K562 (cell line): ENCODE measurements at regions not wholly inside any gene's neighbourhood (a gene's known extent, or its start where the extent isn't known, plus 50 kb on each side); places are given as distances from the start of the nearest gene placed in this dataset.

Source experiments
- CBX5 ChIP-seq: IDR thresholded peaks from 2 replicates; pipeline ENCODE4 v1.6.1; 2014; ENCODE audit warnings: low read depth, borderline replicate concordance
- EP400 ChIP-seq: fragments of 450-650 bp; IDR thresholded peaks from 2 replicates; pipeline ENCODE4 v1.6.1; 2017; ENCODE audit warnings: antibody characterized with exemption, mild to moderate bottlenecking, moderate library complexity
- FOXM1 ChIP-seq, 2 experiments: fragments of 450-650 bp in 1 of 2; sonication (generic) in 1 of 2; formaldehyde crosslinking in 1 of 2; IDR thresholded peaks; 2 replicates each; pipeline versions ENCODE4 v1.6.1 to v1.9.0; 2017 to 2022; ENCODE audit warnings: low read depth in 2 of 2, mild to moderate bottlenecking in 2 of 2, missing genetic modification reagents in 1 of 2, moderate library complexity in 1 of 2
- HMG20A ChIP-seq: fragments of 450-650 bp; formaldehyde crosslinking; conservative IDR thresholded peaks from 2 replicates; pipeline ENCODE4 v1.4.0; 2020; ENCODE audit warnings: mild to moderate bottlenecking, mixed read lengths
- ILK ChIP-seq: fragments of 450-650 bp; IDR thresholded peaks from 2 replicates; pipeline ENCODE4 v1.6.1; 2016; ENCODE audit warnings: missing genetic modification characterization, low read depth, mild to moderate bottlenecking, missing compliant biosample characterization, moderate library complexity, borderline replicate concordance
- RBM15 ChIP-seq: fragments of 200-400 bp; formaldehyde crosslinking; IDR thresholded peaks from 2 replicates; pipeline ENCODE4 v1.6.1; 2018; ENCODE audit warnings: mild to moderate bottlenecking, low read length, moderate library complexity; ENCODE audit not compliant: insufficient read depth
- SPI1 ChIP-seq: IDR thresholded peaks from 2 replicates; pipeline ENCODE4 v1.6.1; 2011; ENCODE audit warnings: low read depth, low read length, control low read depth, borderline replicate concordance
- TAF15 ChIP-seq: fragments of 200-400 bp; formaldehyde crosslinking; IDR thresholded peaks from 2 replicates; pipeline ENCODE4 v1.6.1; 2017; ENCODE audit warnings: mild to moderate bottlenecking, low read depth, low read length, moderate library complexity
- ZNF23 ChIP-seq: fragments of 250-450 bp; sonication (Bioruptor Pico); IDR thresholded peaks from 2 replicates; pipeline ENCODE4 v1.4.0; 2020; ENCODE audit warnings: mild to moderate bottlenecking
- ZNF785 ChIP-seq: fragments of 250-450 bp; sonication (Bioruptor Pico); IDR thresholded peaks from 2 replicates; pipeline ENCODE4 v1.4.0; 2020; ENCODE audit warnings: mild to moderate bottlenecking
- TF ChIP-seq, protein P1 (sequence below), 2 experiments: fragments of 450-650 bp; formaldehyde crosslinking in 1 of 2; IDR thresholded peaks; 2 replicates each; pipeline versions ENCODE4 v1.4.0 to v1.6.1; 2014 to 2020; ENCODE audit warnings: mild to moderate bottlenecking in 2 of 2, borderline replicate concordance in 1 of 2, low read depth in 1 of 2
- TF ChIP-seq, protein P2 (sequence below): fragments of 200-400 bp; formaldehyde crosslinking; IDR thresholded peaks from 2 replicates; pipeline ENCODE4 v1.6.1; 2017; ENCODE audit warnings: mild to moderate bottlenecking, low read depth, low read length, moderate library complexity

DNA sequence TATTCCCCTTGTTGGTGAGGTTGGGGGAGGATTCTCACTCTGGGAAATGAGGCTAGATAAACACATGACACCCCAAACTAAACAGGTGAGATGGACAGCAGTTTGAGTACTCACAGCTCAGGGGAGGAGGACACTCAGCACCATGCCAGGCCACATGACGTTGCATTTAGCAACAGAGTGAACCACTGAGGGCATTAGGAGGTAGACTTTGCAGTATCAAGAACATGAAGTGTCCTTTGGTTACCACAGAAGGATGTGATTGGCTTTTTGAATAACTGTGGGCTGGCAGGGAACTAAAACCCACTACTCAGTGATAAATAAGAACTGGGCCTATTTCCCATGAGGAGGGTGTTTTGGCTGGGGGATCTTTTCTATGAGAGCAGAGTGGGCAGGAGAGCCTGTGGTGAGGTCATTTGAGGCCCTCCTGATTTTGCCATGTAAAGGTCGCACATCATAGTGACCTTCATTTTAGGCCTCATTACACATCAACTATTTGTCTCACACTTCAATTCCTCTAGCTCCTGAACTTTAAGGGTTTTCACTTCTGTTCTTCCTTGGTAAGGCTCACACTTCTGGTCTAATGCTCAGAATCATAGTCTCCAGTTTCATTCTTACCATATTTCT, 89.8 kb upstream of the PRKD1 start (continued):
- TF ChIP-seq, protein P1, sequence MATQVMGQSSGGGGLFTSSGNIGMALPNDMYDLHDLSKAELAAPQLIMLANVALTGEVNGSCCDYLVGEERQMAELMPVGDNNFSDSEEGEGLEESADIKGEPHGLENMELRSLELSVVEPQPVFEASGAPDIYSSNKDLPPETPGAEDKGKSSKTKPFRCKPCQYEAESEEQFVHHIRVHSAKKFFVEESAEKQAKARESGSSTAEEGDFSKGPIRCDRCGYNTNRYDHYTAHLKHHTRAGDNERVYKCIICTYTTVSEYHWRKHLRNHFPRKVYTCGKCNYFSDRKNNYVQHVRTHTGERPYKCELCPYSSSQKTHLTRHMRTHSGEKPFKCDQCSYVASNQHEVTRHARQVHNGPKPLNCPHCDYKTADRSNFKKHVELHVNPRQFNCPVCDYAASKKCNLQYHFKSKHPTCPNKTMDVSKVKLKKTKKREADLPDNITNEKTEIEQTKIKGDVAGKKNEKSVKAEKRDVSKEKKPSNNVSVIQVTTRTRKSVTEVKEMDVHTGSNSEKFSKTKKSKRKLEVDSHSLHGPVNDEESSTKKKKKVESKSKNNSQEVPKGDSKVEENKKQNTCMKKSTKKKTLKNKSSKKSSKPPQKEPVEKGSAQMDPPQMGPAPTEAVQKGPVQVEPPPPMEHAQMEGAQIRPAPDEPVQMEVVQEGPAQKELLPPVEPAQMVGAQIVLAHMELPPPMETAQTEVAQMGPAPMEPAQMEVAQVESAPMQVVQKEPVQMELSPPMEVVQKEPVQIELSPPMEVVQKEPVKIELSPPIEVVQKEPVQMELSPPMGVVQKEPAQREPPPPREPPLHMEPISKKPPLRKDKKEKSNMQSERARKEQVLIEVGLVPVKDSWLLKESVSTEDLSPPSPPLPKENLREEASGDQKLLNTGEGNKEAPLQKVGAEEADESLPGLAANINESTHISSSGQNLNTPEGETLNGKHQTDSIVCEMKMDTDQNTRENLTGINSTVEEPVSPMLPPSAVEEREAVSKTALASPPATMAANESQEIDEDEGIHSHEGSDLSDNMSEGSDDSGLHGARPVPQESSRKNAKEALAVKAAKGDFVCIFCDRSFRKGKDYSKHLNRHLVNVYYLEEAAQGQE (IDR thresholded peaks at IDR 0.05; ENCODE audit: borderline replicate concordance), result no peak
- TF ChIP-seq, protein P1 (CRISPR knock-in tag; IDR thresholded peaks at IDR 0.05; ENCODE audit: low read depth), result no peak
- TF ChIP-seq CBX5 (no peak), SPI1 (no peak), EP400 (no peak), RBM15 (no peak), HMG20A (CRISPR knock-in tag) (no peak), ZNF785 (CRISPR knock-in tag) (no peak), TAF15 (no peak), ZNF23 (CRISPR knock-in tag) (no peak), FOXM1 (IDR thresholded peaks at IDR 0.05; ENCODE audit: low read depth) (no peak), FOXM1 (CRISPR knock-in tag; IDR thresholded peaks at IDR 0.05; ENCODE audit: low read depth) (no peak), ILK (tag) (no peak)
- TF ChIP-seq, protein P2, sequence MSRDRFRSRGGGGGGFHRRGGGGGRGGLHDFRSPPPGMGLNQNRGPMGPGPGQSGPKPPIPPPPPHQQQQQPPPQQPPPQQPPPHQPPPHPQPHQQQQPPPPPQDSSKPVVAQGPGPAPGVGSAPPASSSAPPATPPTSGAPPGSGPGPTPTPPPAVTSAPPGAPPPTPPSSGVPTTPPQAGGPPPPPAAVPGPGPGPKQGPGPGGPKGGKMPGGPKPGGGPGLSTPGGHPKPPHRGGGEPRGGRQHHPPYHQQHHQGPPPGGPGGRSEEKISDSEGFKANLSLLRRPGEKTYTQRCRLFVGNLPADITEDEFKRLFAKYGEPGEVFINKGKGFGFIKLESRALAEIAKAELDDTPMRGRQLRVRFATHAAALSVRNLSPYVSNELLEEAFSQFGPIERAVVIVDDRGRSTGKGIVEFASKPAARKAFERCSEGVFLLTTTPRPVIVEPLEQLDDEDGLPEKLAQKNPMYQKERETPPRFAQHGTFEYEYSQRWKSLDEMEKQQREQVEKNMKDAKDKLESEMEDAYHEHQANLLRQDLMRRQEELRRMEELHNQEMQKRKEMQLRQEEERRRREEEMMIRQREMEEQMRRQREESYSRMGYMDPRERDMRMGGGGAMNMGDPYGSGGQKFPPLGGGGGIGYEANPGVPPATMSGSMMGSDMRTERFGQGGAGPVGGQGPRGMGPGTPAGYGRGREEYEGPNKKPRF, result no peak
